H1 (cell line): ENCODE measurements at regions not wholly inside any gene's neighbourhood (a gene's known extent, or its start where the extent isn't known, plus 50 kb on each side); places are given as distances from the start of the nearest gene placed in this dataset.
A peak's percentile ranks its signal among the peaks of the same experiment; 100 is the strongest.

ENCODE experiments used
- CTCF ChIA-PET: fragments of 300-600 bp; sonication (Branson Sonifier 250); formaldehyde crosslinking; loops from one replicate; lab custom pipeline; 2021; ENCODE audit not compliant: partially characterized antibody; lab: Charles Lee
- POLR2A ChIA-PET: fragments of 300-600 bp; sonication (Branson Sonifier 250); formaldehyde crosslinking; loops from one replicate; lab custom pipeline; 2021; ENCODE audit warnings: inconsistent platforms; ENCODE audit not compliant: partially characterized antibody; lab: Charles Lee
- DNase-seq, 2 experiments: peaks; one replicate each; pipeline versions ENCODE4 v3.0.0 to v3.0.0-alpha.2; 2010 to 2022; ENCODE audit warnings: low spot score in 2 of 2, low read depth in 1 of 2, mixed read lengths in 1 of 2
- FAIRE-seq: peaks from 2 replicates; lab custom pipeline; 2011; peaks lifted over from hg19 to GRCh38; lab: Jason Lieb, UNC
- H2AFZ ChIP-seq: 2 replicates; pipeline ENCODE4 v1.8.1; 2012; ENCODE audit warnings: low read length, inconsistent platforms
- H2AK5ac ChIP-seq: 2 replicates; pipeline ENCODE4 v1.6.1; 2013; ENCODE audit warnings: low read depth, low read length
- H2BK120ac ChIP-seq: replicated peaks from 2 replicates; pipeline ENCODE3; 2013; ENCODE audit warnings: low read depth, low read length, inconsistent platforms
- H2BK12ac ChIP-seq: 2 replicates; pipeline ENCODE4 v1.6.1; 2013; ENCODE audit warnings: low read depth, low read length
- H2BK15ac ChIP-seq: 2 replicates; pipeline ENCODE4 v1.6.1; 2013; ENCODE audit warnings: low read length
- H2BK20ac ChIP-seq: 2 replicates; pipeline ENCODE4 v1.6.1; 2013; ENCODE audit warnings: low read length
- H2BK5ac ChIP-seq: 2 replicates; pipeline ENCODE4 v1.6.1; 2013; ENCODE audit warnings: low read depth, low read length
- H3K14ac ChIP-seq: 2 replicates; pipeline ENCODE4 v1.6.1; 2013; ENCODE audit warnings: inconsistent platforms; ENCODE audit not compliant: insufficient read length
- H3K18ac ChIP-seq: 2 replicates; pipeline ENCODE4 v1.6.1; 2013; ENCODE audit warnings: low read length; ENCODE audit errors: extremely low read depth
- H3K23ac ChIP-seq: 2 replicates; pipeline ENCODE4 v1.6.1; 2013; ENCODE audit warnings: inconsistent platforms; ENCODE audit not compliant: insufficient read length
- H3K23me2 ChIP-seq: 2 replicates; pipeline ENCODE4 v1.6.1; 2013; ENCODE audit warnings: low read depth, low read length
- H3K27ac ChIP-seq: 2 replicates; pipeline ENCODE4 v1.6.1; 2011; ENCODE audit warnings: low read depth, low read length, inconsistent platforms
- H3K27me3 ChIP-seq, 4 experiments: replicated peaks in 1 of 4; 1 replicate in 1 of 4; 2 replicates in 3 of 4; pipeline versions ENCODE4 v1.6.1 to v1.8.1; 2011 to 2013; ENCODE audit warnings: low read length in 3 of 4, mild to moderate bottlenecking in 3 of 4, inconsistent platforms in 2 of 4, mixed read lengths in 2 of 4, moderate library complexity in 1 of 4; ENCODE audit not compliant: control insufficient read depth in 3 of 4, insufficient read depth in 3 of 4; ENCODE audit errors: extremely low read depth in 1 of 4
- H3K36me3 ChIP-seq, 4 experiments: 2 replicates each; pipeline versions ENCODE4 v1.6.1 to v1.8.1; 2011 to 2013; ENCODE audit warnings: mild to moderate bottlenecking in 4 of 4, low read length in 3 of 4, moderate library complexity in 2 of 4, control low read depth in 1 of 4, inconsistent platforms in 1 of 4; ENCODE audit not compliant: insufficient read depth in 4 of 4, control insufficient read depth in 2 of 4
- H3K4ac ChIP-seq: replicated peaks from 2 replicates; pipeline ENCODE3; 2013; ENCODE audit warnings: low read length, low read depth, mixed read lengths, inconsistent platforms; ENCODE audit not compliant: insufficient read length
- H3K4me1 ChIP-seq, 4 experiments: replicated peaks in 1 of 4; 1 replicate in 1 of 4; 2 replicates in 3 of 4; pipeline versions ENCODE4 v1.6.1 to v1.8.1; 2011 to 2013; ENCODE audit warnings: low read length in 3 of 4, inconsistent platforms in 2 of 4, mixed read lengths in 1 of 4; ENCODE audit not compliant: insufficient read depth in 4 of 4, control insufficient read depth in 3 of 4
- H3K4me2 ChIP-seq, 2 experiments: 2 replicates each; pipeline versions ENCODE4 v1.6.1 to v1.8.1; 2011 to 2013; ENCODE audit warnings: low read depth in 2 of 2, low read length in 2 of 2, control low read depth in 1 of 2, inconsistent platforms in 1 of 2, mild to moderate bottlenecking in 1 of 2; ENCODE audit not compliant: insufficient read depth in 1 of 2
- H3K4me3 ChIP-seq, 4 experiments: fragments of 200-600, 300-600 bp in 1 of 4; sonication (generic), shearing (Covaris generic), sonication (Bioruptor Twin) in 1 of 4; 2 replicates each; pipeline versions ENCODE4 v1.5.1 to v1.8.1; 2011 to 2016; ENCODE audit warnings: low read length in 4 of 4, low read depth in 3 of 4, control low read depth in 2 of 4, inconsistent platforms in 2 of 4, mild to moderate bottlenecking in 2 of 4, mixed read lengths in 1 of 4, moderate library complexity in 1 of 4; ENCODE audit not compliant: insufficient read depth in 2 of 4; ENCODE audit errors: extremely low read depth in 1 of 4
- H3K56ac ChIP-seq: replicated peaks from 2 replicates; pipeline ENCODE3; 2013; ENCODE audit warnings: low read depth, mild to moderate bottlenecking, mixed read lengths, low read length, inconsistent platforms; ENCODE audit not compliant: insufficient read length
- H3K79me1 ChIP-seq: 2 replicates; pipeline ENCODE4 v1.6.1; 2013; ENCODE audit warnings: low read depth, low read length, control low read depth
- H3K79me2 ChIP-seq, 2 experiments: 2 replicates each; pipeline versions ENCODE4 v1.6.1 to v1.8.1; 2012 to 2013; ENCODE audit warnings: low read length in 2 of 2, mild to moderate bottlenecking in 2 of 2, inconsistent platforms in 1 of 2; ENCODE audit not compliant: insufficient read depth in 2 of 2, control insufficient read depth in 1 of 2
- H3K9ac ChIP-seq, 4 experiments: replicated peaks in 1 of 4; 1 replicate in 1 of 4; 2 replicates in 3 of 4; pipeline versions ENCODE4 v1.6.1 to v1.8.1; 2011 to 2013; ENCODE audit warnings: low read depth in 3 of 4, low read length in 3 of 4, control low read depth in 2 of 4, mild to moderate bottlenecking in 2 of 4, moderate library complexity in 2 of 4, inconsistent platforms in 1 of 4; ENCODE audit errors: extremely low read depth in 1 of 4
- H3K9me3 ChIP-seq, 2 experiments: 2 replicates each; pipeline versions ENCODE4 v1.6.1 to v1.8.1; 2012 to 2013; ENCODE audit warnings: mild to moderate bottlenecking in 2 of 2, moderate library complexity in 2 of 2, control low read depth in 1 of 2, inconsistent platforms in 1 of 2, low read depth in 1 of 2, low read length in 1 of 2, mixed read lengths in 1 of 2; ENCODE audit not compliant: insufficient read depth in 2 of 2
- H4K20me1 ChIP-seq, 2 experiments: replicated peaks in 1 of 2; 2 replicates each; pipeline versions ENCODE3 to v1.8.1; 2011 to 2013; ENCODE audit warnings: inconsistent platforms in 2 of 2, low read length in 2 of 2, mild to moderate bottlenecking in 1 of 2; ENCODE audit not compliant: insufficient read depth in 2 of 2, control insufficient read depth in 1 of 2
- H4K5ac ChIP-seq: 2 replicates; pipeline ENCODE4 v1.6.1; 2013; ENCODE audit warnings: low read length, low read depth, mixed read lengths, inconsistent platforms; ENCODE audit not compliant: insufficient read length
- H4K8ac ChIP-seq: 2 replicates; pipeline ENCODE4 v1.8.0; 2013; ENCODE audit warnings: mild to moderate bottlenecking, moderate library complexity, low read length, inconsistent platforms; ENCODE audit not compliant: insufficient read depth; ENCODE audit errors: extremely low read depth
- H4K91ac ChIP-seq: replicated peaks from 2 replicates; pipeline ENCODE3; 2013; ENCODE audit warnings: low read length, mixed read lengths, inconsistent platforms; ENCODE audit not compliant: insufficient read length
- KDM4A ChIP-seq: IDR thresholded peaks from one replicate; pipeline ENCODE4 v1.7.1; 2012; ENCODE audit warnings: low read depth, mild to moderate bottlenecking, moderate library complexity, low read length, inconsistent platforms; ENCODE audit not compliant: severe bottlenecking
- WGBS, 2 experiments: shearing (Covaris generic) in 1 of 2; methylation state at CpG; one replicate each; pipeline versions ENCODE4 v1.1.6 to v1.1.7; 2013 to 2015; ENCODE audit warnings: low lambda C conversion rate in 2 of 2, mixed read lengths in 2 of 2, inconsistent platforms in 1 of 2, low coverage in 1 of 2, missing lambda C conversion rate in 1 of 2; ENCODE audit not compliant: insufficient replicate concordance in 2 of 2, insufficient coverage in 1 of 2, insufficient read length in 1 of 2; ENCODE audit errors: extremely low coverage in 1 of 2, missing lambda C conversion rate in 1 of 2; 5-methylcytosine and 5-hydroxymethylcytosine counted together

DNA sequence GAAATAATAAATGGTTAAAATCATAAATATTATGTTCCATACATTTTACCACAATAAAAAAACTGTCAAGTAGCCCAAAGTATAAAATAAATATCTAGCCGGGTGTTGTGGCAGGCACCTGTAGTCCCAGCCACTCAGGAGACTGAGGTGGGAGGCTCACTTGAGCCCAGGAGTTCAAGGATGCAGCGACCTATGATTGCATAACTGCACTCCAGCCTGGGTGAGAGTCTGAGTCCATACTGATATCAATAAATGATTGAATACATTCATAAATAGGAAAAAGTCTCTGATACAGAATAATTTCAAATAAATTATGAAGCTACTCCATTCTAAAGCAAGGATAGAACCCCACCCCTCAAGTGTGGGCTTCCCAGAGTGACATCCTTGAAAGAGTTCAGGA, 68.5 kb upstream of the GATA2 start:
- TF ChIP-seq KDM4A = no peak

More for the DNA sequence above, 68.5 kb upstream of the GATA2 start:
- H3K18ac ChIP-seq = no peak overlapping the region
- no peak overlapping the region for H3K56ac ChIP-seq
- DNase-seq (no peak), FAIRE-seq (no peak)
- H3K79me1 ChIP-seq = no peaks in the 10 kb centered on the region
- no peak overlapping the region for H2AFZ ChIP-seq
- WGBS, 2 experiments = 81% methylated on average over 2 of the region's 2 CpGs; no CpG with 5 or more reads in 1 of the 2 experiments
- no peak overlapping the region for H2BK5ac ChIP-seq
- ChIA-PET POLR2A (no interaction called here), CTCF (interaction anchor here (4.3 kb wide), 1 partner anchor 12 kb away, joined by 20 read pairs; no protein-coding TSS in a partner anchor)
- no peaks in the 10 kb centered on the region for H3K23me2 ChIP-seq
- H3K4me3 ChIP-seq = no peak overlapping the region
- peak overlapping the region; percentile 15 for H2BK120ac ChIP-seq
- H3K9ac ChIP-seq = no peak overlapping the region
- H2BK12ac ChIP-seq = no peak overlapping the region
- H4K91ac ChIP-seq = peak overlapping the region; percentile 84
- H3K79me2 ChIP-seq = no peaks in the 10 kb centered on the region
- no peak overlapping the region for H3K4me2 ChIP-seq
- H4K20me1 ChIP-seq = no peaks in the 10 kb centered on the region
- peaks cover 0 to 3% (median under 1%) of the 10 kb centered on the region in 4 experiments; a peak in 3 of 7 replicates for H3K27me3 ChIP-seq
- no peak overlapping the region for H2BK20ac ChIP-seq
- H2BK15ac ChIP-seq = no peak overlapping the region
- H4K8ac ChIP-seq = no peak overlapping the region
- H3K36me3 ChIP-seq = no peaks in the 10 kb centered on the region
- H4K5ac ChIP-seq = no peak overlapping the region
- H3K4me1 ChIP-seq = peaks cover 0 to 4% (median 2%) of the 10 kb centered on the region in 4 experiments; a peak in 5 of 7 replicates
- no peaks in the 10 kb centered on the region; a peak in 1 of 4 replicates for H3K9me3 ChIP-seq
- H3K23ac ChIP-seq = no peak overlapping the region
- H3K4ac ChIP-seq = no peak overlapping the region
- H3K14ac ChIP-seq = no peak overlapping the region
- H2AK5ac ChIP-seq = no peak overlapping the region
- no peak overlapping the region for H3K27ac ChIP-seq
